GM19351 (cell line): ENCODE measurements at regions not wholly inside any gene's neighbourhood (a gene's known extent, or its start where the extent isn't known, plus 50 kb on each side); places are given as distances from the start of the nearest gene placed in this dataset.
A peak's percentile ranks its signal among the peaks of the same experiment; 100 is the strongest.

Experiments used
- ATAC-seq: cut with Tn5 transposase; IDR thresholded peaks from one replicate; pipeline ENCODE4 v1.9.1; 2021; ENCODE audit warnings: mild to moderate bottlenecking, moderate library complexity; ENCODE audit not compliant: unreplicated experiment

- no peak for ATAC-seq
Measured at GRCh38 chr17:71709946-71710345, 410.9 kb upstream of the SOX9 start.

GRCh38 chr17:71710816-71711215 lies 410.0 kb upstream of the SOX9 start:
- ATAC-seq = no peak

- ATAC-seq = no peak
Measured at GRCh38 chr17:71713846-71714245, 407.0 kb upstream of the SOX9 start.

GRCh38 chr17:71724339-71724738 lies 396.5 kb upstream of the SOX9 start:
- ATAC-seq = no peak

GRCh38 chr17:71725811-71726210 lies 395.0 kb upstream of the SOX9 start:
- no peak for ATAC-seq

- ATAC-seq = no peak
Measured at GRCh38 chr17:71726341-71726740, 394.5 kb upstream of the SOX9 start.

GRCh38 chr17:71727292-71727691 lies 393.5 kb upstream of the SOX9 start:
- no peak for ATAC-seq

- no peak for ATAC-seq
Measured at GRCh38 chr17:71727723-71728122, 393.1 kb upstream of the SOX9 start.

- no peak for ATAC-seq
Measured at GRCh38 chr17:71730871-71731270, 389.9 kb upstream of the SOX9 start.

- no peak for ATAC-seq
Measured at GRCh38 chr17:71735893-71736292, 384.9 kb upstream of the SOX9 start.

- no peak for ATAC-seq
Measured at GRCh38 chr17:71740866-71741265, 380.0 kb upstream of the SOX9 start.

GRCh38 chr17:71741836-71742235 lies 379.0 kb upstream of the SOX9 start:
- no peak for ATAC-seq

- no peak for ATAC-seq
Measured at GRCh38 chr17:71748872-71749271, 371.9 kb upstream of the SOX9 start.

GRCh38 chr17:71753070-71753469 lies 367.8 kb upstream of the SOX9 start:
- no peak for ATAC-seq

GRCh38 chr17:71757156-71757555 lies 363.7 kb upstream of the SOX9 start:
- ATAC-seq = no peak

- ATAC-seq = no peak
Measured at GRCh38 chr17:71757956-71758355, 362.9 kb upstream of the SOX9 start.

GRCh38 chr17:71759422-71760060 lies 361.3 kb upstream of the SOX9 start:
- ATAC-seq = no peak

- ATAC-seq = no peak
Measured at GRCh38 chr17:71760062-71760720, 360.6 kb upstream of the SOX9 start.

- ATAC-seq = no peak
Measured at GRCh38 chr17:71762526-71762925, 358.3 kb upstream of the SOX9 start.

- peak; percentile 67 for ATAC-seq
Measured at GRCh38 chr17:71764505-71764904, 356.3 kb upstream of the SOX9 start.

- ATAC-seq = no peak
Measured at GRCh38 chr17:71765437-71765836, 355.4 kb upstream of the SOX9 start.

- ATAC-seq = no peak
Measured at GRCh38 chr17:71769850-71770249, 351.0 kb upstream of the SOX9 start.
